T-helper 2 cell treated with Interferon-gamma antibody and Interleukin-4, amounts not matched to agents 5 μg/mL and 100 μg/mL, for 36 hours (primary cell): ENCODE measurements at regions not wholly inside any gene's neighbourhood (a gene's known extent, or its start where the extent isn't known, plus 50 kb on each side); places are given as distances from the start of the nearest gene placed in this dataset.
"Not testable (repeated sequence)": the region's sequence is repeated elsewhere in the genome, so short reads cannot be mapped to it uniquely, and the experiment has no call there.

Experiments used
- DNase-seq: peaks from one replicate; pipeline ENCODE4 v3.0.0; 2021; ENCODE audit warnings: low spot score
- H3K27ac Mint-ChIP-seq: one replicate; pipeline ENCODE4 v1.8.0; 2021; ENCODE audit warnings: mild to moderate bottlenecking, mixed read lengths
- H3K27me3 Mint-ChIP-seq: one replicate; pipeline ENCODE4 v1.8.0; 2021; ENCODE audit warnings: low read depth, mixed read lengths
- H3K36me3 Mint-ChIP-seq: one replicate; pipeline ENCODE4 v1.8.0; 2021; ENCODE audit warnings: low read depth, mixed read lengths
- H3K4me1 Mint-ChIP-seq: one replicate; pipeline ENCODE4 v1.8.0; 2021; ENCODE audit warnings: low read depth, mixed read lengths
- H3K4me3 Mint-ChIP-seq: one replicate; pipeline ENCODE4 v1.8.0; 2022; ENCODE audit warnings: mild to moderate bottlenecking, moderate library complexity, mixed read lengths
- H3K9me3 Mint-ChIP-seq: one replicate; pipeline ENCODE4 v1.8.0; 2021; ENCODE audit warnings: mixed read lengths

- Mint-ChIP-seq H3K27ac (no peak overlapping the region), H3K27me3 (no peaks in the 10 kb centered on the region), H3K36me3 (no peaks in the 10 kb centered on the region), H3K4me3 (no peak overlapping the region), H3K9me3 (peaks cover 52% of the 10 kb centered on the region), H3K4me1 (no peaks in the 10 kb centered on the region)
- no peak for DNase-seq
These were observed 763.6 kb downstream of the CDH11 start for GRCh38 chr16:64358291-64358690.

DNA sequence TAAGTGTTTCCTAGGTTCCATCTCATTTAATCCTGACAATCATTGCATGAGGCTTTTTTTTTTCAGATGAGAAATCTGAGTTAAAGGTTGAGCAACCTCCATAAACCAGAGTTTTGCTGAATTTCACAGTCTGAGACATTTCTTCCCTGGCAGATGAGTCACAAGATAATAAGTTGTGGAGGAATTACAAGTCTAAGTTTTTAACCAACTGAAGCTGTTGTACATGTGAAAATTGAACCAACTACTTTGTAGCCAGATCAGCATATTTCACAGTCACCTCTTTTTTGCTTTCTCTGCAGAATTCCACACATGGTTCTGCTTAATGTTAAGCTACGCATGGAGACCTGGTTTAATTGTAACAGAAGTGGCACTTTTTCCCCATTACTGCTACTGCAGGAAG, 765.6 kb downstream of the CDH11 start:
- H3K27ac Mint-ChIP-seq, result no peak overlapping the region
- H3K36me3 Mint-ChIP-seq, result no peaks in the 10 kb centered on the region
- peaks cover 42% of the 10 kb centered on the region for H3K9me3 Mint-ChIP-seq
- no peaks in the 10 kb centered on the region for H3K27me3 Mint-ChIP-seq
- no peaks in the 10 kb centered on the region for H3K4me1 Mint-ChIP-seq
- DNase-seq, result no peak
- H3K4me3 Mint-ChIP-seq, result no peak overlapping the region

DNA sequence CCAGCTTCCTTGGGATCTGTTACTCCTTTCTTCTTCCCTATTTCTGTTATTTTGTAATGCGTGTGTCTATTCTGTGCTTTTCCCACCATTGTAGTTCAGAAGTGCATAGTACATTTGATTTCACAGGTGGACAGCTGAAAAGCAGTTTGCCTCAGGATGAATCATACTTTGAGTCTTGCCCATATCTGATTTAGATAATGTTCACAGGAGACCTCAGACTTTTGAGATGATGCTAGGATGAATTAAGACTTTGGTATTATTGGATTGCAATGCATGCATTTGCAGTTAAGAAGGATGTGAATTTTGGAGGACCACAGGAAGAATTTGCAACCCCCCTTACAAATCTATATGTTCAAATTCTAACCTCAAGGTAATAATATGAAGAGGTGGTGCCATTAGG, 769.6 kb downstream of the CDH11 start:
- no peaks in the 10 kb centered on the region for H3K27me3 Mint-ChIP-seq
- H3K4me1 Mint-ChIP-seq, result no peaks in the 10 kb centered on the region
- peaks cover 36% of the 10 kb centered on the region for H3K9me3 Mint-ChIP-seq
- H3K27ac Mint-ChIP-seq, result no peak overlapping the region
- no peak overlapping the region for H3K4me3 Mint-ChIP-seq
- H3K36me3 Mint-ChIP-seq, result no peaks in the 10 kb centered on the region
- DNase-seq, result no peak

DNA sequence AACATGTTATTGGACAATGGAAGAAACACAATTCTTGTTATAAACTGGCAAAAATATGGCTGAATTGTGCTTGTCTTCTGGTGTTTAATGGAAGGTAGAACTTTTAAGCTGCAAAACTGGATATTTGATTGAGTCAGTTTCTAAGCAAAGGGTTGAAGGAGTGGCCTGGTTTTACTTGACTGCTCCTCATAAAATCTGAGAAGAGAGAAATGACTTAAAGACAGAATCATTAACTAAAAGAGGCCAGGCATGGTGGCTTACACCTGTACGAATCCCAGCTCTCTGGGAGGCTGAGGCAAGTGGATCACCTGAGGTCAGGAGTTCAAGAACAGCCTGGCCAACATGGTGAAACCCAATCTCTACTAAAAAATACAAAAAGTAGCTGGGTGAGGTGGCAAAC, 770.7 kb downstream of the CDH11 start:
- Mint-ChIP-seq H3K27me3 (no peaks in the 10 kb centered on the region), H3K9me3 (peaks cover 35% of the 10 kb centered on the region), H3K4me1 (no peaks in the 10 kb centered on the region), H3K27ac (no peak overlapping the region), H3K4me3 (no peak overlapping the region), H3K36me3 (no peaks in the 10 kb centered on the region)
- no peak for DNase-seq

DNA sequence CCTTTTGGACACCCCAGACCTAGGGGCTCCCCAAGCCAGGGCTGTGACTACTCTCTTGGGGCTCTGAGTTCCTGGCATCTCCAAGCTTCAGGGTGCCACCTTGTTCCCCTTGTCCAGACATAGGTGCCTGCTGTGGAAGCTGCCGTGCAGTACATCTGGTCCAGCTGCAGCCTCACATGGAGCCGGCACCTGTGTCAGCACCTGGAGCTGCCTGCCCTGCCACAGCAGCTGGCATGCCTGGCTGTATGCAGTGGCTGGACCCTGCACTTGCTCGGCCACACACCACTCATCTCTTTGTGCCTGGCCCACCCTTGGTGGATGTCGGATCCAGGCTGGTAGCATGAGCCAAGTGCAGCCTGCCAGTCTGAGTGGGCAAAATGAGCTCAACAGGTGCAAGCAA, 775.8 kb downstream of the CDH11 start:
- DNase-seq, result no peak
- no peaks in the 10 kb centered on the region for H3K27me3 Mint-ChIP-seq
- H3K36me3 Mint-ChIP-seq, result no peaks in the 10 kb centered on the region
- no peak overlapping the region for H3K27ac Mint-ChIP-seq
- no peaks in the 10 kb centered on the region for H3K4me1 Mint-ChIP-seq
- H3K4me3 Mint-ChIP-seq, result no peak overlapping the region
- peaks cover 24% of the 10 kb centered on the region for H3K9me3 Mint-ChIP-seq

- Mint-ChIP-seq H3K4me1 (no peaks in the 10 kb centered on the region), H3K4me3 (no peak overlapping the region), H3K9me3 (peaks cover 22% of the 10 kb centered on the region), H3K27ac (no peak overlapping the region), H3K27me3 (no peaks in the 10 kb centered on the region), H3K36me3 (no peaks in the 10 kb centered on the region)
- DNase-seq, result no peak
These were observed 776.7 kb downstream of the CDH11 start for GRCh38 chr16:64345142-64345541.

DNA sequence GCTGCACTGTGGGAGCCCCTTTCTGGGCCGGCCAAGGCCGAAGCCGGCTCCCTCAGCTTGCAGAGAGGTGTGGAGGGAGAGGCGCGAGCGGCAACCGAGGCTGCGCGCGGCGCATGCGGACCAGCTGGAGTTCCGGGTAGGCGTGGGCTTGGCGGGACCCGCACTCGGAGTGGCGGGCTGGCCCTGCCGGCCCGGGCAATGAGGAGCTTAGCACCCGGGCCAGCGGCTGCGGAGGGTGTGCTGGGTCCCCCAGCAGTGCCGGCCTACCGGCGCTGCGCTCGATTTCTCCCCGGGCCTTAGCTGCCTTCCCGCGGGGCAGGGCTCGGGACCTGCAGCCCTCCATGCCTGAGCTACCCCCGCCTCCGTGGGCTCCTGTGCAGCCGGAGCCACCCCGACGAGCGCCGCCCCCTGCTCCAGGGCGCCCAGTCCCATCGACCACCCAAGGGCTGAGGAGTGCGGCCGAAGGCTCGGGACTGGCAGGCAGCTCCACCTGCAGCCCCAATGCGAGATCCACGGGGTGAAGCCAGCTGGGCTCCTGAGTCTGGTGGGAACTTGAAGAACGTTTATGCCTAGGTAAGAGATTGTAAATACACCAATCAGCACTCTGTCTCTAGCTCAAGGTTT, 777.9 kb downstream of the CDH11 start:
- H3K4me1 Mint-ChIP-seq, DNase-seq, H3K27me3 Mint-ChIP-seq, H3K36me3 Mint-ChIP-seq, H3K27ac Mint-ChIP-seq, H3K4me3 Mint-ChIP-seq: not testable (repeated sequence)
- H3K9me3 Mint-ChIP-seq, result peaks cover 24% of the 10 kb centered on the region

DNA sequence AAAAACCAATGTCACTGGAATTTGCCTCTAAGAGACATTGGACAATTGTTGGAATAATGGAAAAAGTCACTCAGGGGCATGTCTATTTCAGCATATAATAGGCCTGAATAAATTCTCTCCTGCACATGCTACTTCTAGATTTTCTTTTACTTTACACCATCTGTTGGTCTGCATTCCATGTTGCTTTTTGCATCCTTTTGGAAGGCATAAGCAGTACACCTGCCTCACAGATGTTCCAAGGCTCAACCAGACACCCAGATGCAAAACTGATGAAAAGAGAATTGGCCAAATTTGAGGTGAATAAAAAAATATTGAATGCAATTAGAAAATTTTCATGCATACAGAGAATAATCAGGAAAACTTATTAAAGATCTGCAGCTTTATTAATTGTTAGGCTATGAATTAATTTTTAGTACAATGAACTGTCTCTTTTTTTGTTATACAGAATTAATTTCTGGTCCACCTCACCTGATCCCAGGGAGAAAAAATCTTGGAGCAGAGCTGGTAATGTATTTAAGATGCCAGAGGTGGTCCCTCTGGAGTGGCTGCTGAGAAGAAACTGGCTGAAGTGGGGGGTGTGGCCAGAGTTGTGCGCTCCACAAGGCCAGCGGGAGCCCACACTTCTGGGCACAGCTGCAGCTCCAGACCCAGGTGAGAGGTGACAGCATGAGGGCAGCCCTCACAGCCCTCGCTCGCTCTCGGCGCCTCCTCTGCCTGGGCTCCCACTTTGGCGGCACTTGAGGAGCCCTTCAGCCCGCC, 778.6 kb downstream of the CDH11 start:
- Mint-ChIP-seq H3K4me1 (no peaks in the 10 kb centered on the region), H3K9me3 (peaks cover 24% of the 10 kb centered on the region), H3K27me3 (no peaks in the 10 kb centered on the region), H3K27ac (no peak overlapping the region), H3K4me3 (no peak overlapping the region), H3K36me3 (no peaks in the 10 kb centered on the region)
- no peak for DNase-seq

- not testable (repeated sequence) for H3K27me3 Mint-ChIP-seq, H3K4me1 Mint-ChIP-seq, H3K36me3 Mint-ChIP-seq, DNase-seq, H3K27ac Mint-ChIP-seq, H3K4me3 Mint-ChIP-seq
- H3K9me3 Mint-ChIP-seq, result peaks cover 15% of the 10 kb centered on the region
These were observed 780.5 kb downstream of the CDH11 start for GRCh38 chr16:64341336-64341735.

- no peak overlapping the region for H3K27ac Mint-ChIP-seq
- no peak for DNase-seq
- peaks cover 19% of the 10 kb centered on the region for H3K9me3 Mint-ChIP-seq
- no peaks in the 10 kb centered on the region for H3K4me1 Mint-ChIP-seq
- no peaks in the 10 kb centered on the region for H3K27me3 Mint-ChIP-seq
- no peak overlapping the region for H3K4me3 Mint-ChIP-seq
- H3K36me3 Mint-ChIP-seq, result no peaks in the 10 kb centered on the region
These were observed 782.7 kb downstream of the CDH11 start for GRCh38 chr16:64339052-64339770.

GRCh38 chr16:64321881-64322280, 800.0 kb downstream of the CDH11 start:
- DNase-seq, result no peak

GRCh38 chr16:64321066-64321465, 800.8 kb downstream of the CDH11 start:
- H3K27ac Mint-ChIP-seq, result no peak overlapping the region
- no peak for DNase-seq
- no peaks in the 10 kb centered on the region for H3K27me3 Mint-ChIP-seq
- peaks cover 34% of the 10 kb centered on the region for H3K9me3 Mint-ChIP-seq
- no peaks in the 10 kb centered on the region for H3K36me3 Mint-ChIP-seq
- no peaks in the 10 kb centered on the region for H3K4me1 Mint-ChIP-seq
- H3K4me3 Mint-ChIP-seq, result no peak overlapping the region

More at GRCh38 chr16:64321881-64322280, 800.0 kb downstream of the CDH11 start:
- H3K27ac Mint-ChIP-seq, result no peak overlapping the region
- H3K27me3 Mint-ChIP-seq, result no peaks in the 10 kb centered on the region
- H3K4me1 Mint-ChIP-seq, result no peaks in the 10 kb centered on the region
- no peak overlapping the region for H3K4me3 Mint-ChIP-seq
- peaks cover 36% of the 10 kb centered on the region for H3K9me3 Mint-ChIP-seq
- H3K36me3 Mint-ChIP-seq, result no peaks in the 10 kb centered on the region

DNA sequence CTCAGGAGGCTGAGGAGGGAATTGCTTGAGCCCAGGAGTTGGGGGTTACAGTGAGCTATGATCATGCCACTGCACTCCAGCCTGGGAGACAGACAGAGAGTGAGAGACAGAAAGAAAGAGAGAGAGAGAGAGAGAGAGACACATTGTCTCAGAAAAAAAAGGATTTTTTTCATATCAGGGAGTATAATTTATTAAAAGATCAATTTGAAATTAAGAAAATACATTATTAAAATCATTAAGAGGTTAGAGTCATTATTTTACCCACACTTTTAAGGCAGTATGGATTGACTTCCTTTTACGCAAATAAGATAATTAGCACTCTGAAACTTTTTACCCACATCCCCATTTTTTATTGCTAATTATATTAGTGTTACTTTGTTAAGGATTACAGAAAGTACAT, 804.3 kb downstream of the CDH11 start:
- no peak overlapping the region for H3K4me3 Mint-ChIP-seq
- H3K4me1 Mint-ChIP-seq, result no peaks in the 10 kb centered on the region
- H3K27ac Mint-ChIP-seq, result no peak overlapping the region

GRCh38 chr16:64313726-64314125, 808.1 kb downstream of the CDH11 start:
- H3K4me1 Mint-ChIP-seq, result no peaks in the 10 kb centered on the region
- no peak for DNase-seq
- H3K9me3 Mint-ChIP-seq, result peaks cover 54% of the 10 kb centered on the region
- H3K4me3 Mint-ChIP-seq, result no peak overlapping the region
- no peaks in the 10 kb centered on the region for H3K27me3 Mint-ChIP-seq
- no peak overlapping the region for H3K27ac Mint-ChIP-seq
- no peaks in the 10 kb centered on the region for H3K36me3 Mint-ChIP-seq

More for the DNA sequence above, 804.3 kb downstream of the CDH11 start:
- no peaks in the 10 kb centered on the region for H3K27me3 Mint-ChIP-seq
- DNase-seq, result no peak
- peaks cover 55% of the 10 kb centered on the region for H3K9me3 Mint-ChIP-seq
- H3K36me3 Mint-ChIP-seq, result no peaks in the 10 kb centered on the region
